ENCODE measurements at regions not wholly inside any gene's neighbourhood (a gene's known extent, or its start where the extent isn't known, plus 50 kb on each side); places are given as distances from the start of the nearest gene placed in this dataset.

DNA sequence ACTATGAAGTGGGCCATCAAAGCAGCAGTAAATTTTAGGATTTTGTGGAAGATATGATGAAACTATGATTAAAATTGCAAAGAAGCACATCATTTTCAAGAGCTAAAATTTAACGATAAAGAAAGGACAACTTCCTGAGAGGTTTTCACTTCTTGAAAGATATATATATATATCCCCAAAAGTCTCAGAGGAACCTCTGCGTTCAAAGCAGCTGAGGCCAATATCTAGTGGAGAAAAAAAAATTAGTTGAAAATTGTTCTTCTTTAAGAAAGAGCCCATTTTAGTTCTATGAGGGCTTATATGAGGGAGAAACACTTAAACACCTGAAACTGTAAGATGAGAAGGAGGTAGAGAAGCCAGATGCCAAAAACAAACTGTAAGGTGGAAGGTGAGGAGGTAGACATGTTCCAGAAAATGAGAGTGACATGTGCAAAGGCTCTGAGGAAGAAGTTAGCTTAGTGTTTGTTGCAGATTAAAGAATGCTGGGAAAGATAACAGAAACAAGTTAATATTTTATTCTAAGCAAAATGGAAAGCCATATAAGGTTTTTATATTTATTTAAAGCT is 72.9 kb upstream of the VRK2 start:
- DNase-seq (ENCODE audit: low spot score in 2 of 2) (no peak), ATAC-seq (no peak)
- Mint-ChIP-seq H3K36me3 (no peaks in the 10 kb centered on the region), H3K27ac (no peak overlapping the region), H3K9me3 (peaks cover 0 to 8% of the 10 kb centered on the region in 2 donors)

DNA sequence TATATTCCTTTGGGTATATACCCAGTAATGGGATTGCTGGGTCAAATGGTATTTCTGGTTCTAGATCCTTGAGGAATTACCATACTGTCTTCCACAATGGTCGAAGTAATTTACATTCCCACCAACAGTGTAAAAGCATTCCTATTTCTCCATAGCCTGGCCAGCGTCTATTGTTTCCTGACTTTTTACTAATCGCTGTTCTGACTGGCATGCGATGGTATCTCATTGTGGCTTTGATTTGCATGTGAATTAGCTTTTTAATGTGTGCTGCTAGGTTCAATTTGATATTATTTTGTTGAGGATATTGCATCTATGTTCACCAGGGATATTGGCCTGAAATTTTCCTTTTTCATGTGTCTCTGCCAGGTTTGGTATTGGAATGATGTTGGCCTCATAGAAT is 67.4 kb upstream of the VRK2 start:
- H3K27ac Mint-ChIP-seq = no peak overlapping the region
- H3K9me3 Mint-ChIP-seq = peaks cover 3 to 10% of the 10 kb centered on the region in 2 donors
- DNase-seq (ENCODE audit: low spot score in 2 of 2) (no peak), ATAC-seq (no peak)
- peaks cover 0 to 15% of the 10 kb centered on the region in 2 donors for H3K36me3 Mint-ChIP-seq

GRCh38 chr2:57981083-57981768 is 65.4 kb upstream of the VRK2 start:
- ATAC-seq (no peak), DNase-seq (ENCODE audit: low spot score in 2 of 2) (no peak)
- H3K9me3 Mint-ChIP-seq = peaks cover 3 to 10% of the 10 kb centered on the region in 2 donors
- no peak overlapping the region for H3K27ac Mint-ChIP-seq
- peaks cover 0 to 15% of the 10 kb centered on the region in 2 donors for H3K36me3 Mint-ChIP-seq

GRCh38 chr2:57987835-57988573 is 58.6 kb upstream of the VRK2 start:
- DNase-seq (ENCODE audit: low spot score in 2 of 2) (no peak), ATAC-seq (peak in 1 of 2 donors; percentile 51)
- H3K27ac Mint-ChIP-seq = peak overlapping the region in 1 of 2 donors; percentile 22
- H3K36me3 Mint-ChIP-seq = peaks cover 0 to 4% of the 10 kb centered on the region in 2 donors
- H3K9me3 Mint-ChIP-seq = peaks cover 0 to 3% of the 10 kb centered on the region in 2 donors

GRCh38 chr2:57990118-57990725 is 56.4 kb upstream of the VRK2 start:
- H3K27ac Mint-ChIP-seq = no peak overlapping the region
- H3K9me3 Mint-ChIP-seq = no peaks in the 10 kb centered on the region
- ATAC-seq (no peak), DNase-seq (ENCODE audit: low spot score in 2 of 2) (no peak)
- no peaks in the 10 kb centered on the region for H3K36me3 Mint-ChIP-seq

All from activated naive CD4-positive, alpha-beta T cell treated with anti-CD3 and anti-CD28 coated beads, Interleukin-2, amount 50 U/mL, for 72 hours (primary cell).